Activated CD8-positive, alpha-beta T cell treated with anti-CD3 and anti-CD28 coated beads for 36 hours (primary cell): ENCODE measurements at regions not wholly inside any gene's neighbourhood (a gene's known extent, or its start where the extent isn't known, plus 50 kb on each side); places are given as distances from the start of the nearest gene placed in this dataset.
"Not testable (repeated sequence)": the region's sequence is repeated elsewhere in the genome, so short reads cannot be mapped to it uniquely, and the experiment has no call there.

Experiments
- ATAC-seq: fragments of 200-7000 bp; cut with Tn5 transposase; one replicate; pipeline ENCODE4 v1.10.0; 2021; ENCODE audit warnings: mild to moderate bottlenecking, moderate library complexity
- CTCF ChIA-PET: fragments of 350-600 bp; sonication (Branson Sonifier 250); formaldehyde crosslinking; loops from one replicate; lab custom pipeline; 2021; ENCODE audit warnings: antibody characterized with exemption; lab: Charles Lee
- POLR2A ChIA-PET: fragments of 350-600 bp; sonication (Branson Sonifier 250); formaldehyde crosslinking; loops from one replicate; lab custom pipeline; 2021; ENCODE audit warnings: antibody characterized with exemption; lab: Charles Lee
- DNase-seq: peaks from one replicate; pipeline ENCODE4 v3.0.0-alpha.2; 2020
- H3K27ac Mint-ChIP-seq: one replicate; pipeline ENCODE4 v1.8.0; 2021; ENCODE audit warnings: mild to moderate bottlenecking, mixed read lengths
- H3K27me3 Mint-ChIP-seq: one replicate; pipeline ENCODE4 v1.8.0; 2021; ENCODE audit warnings: mixed read lengths
- H3K36me3 Mint-ChIP-seq: one replicate; pipeline ENCODE4 v1.8.0; 2021; ENCODE audit warnings: low read depth, mixed read lengths
- H3K4me1 Mint-ChIP-seq: one replicate; pipeline ENCODE4 v1.8.0; 2021; ENCODE audit warnings: low read depth, mixed read lengths
- H3K4me3 Mint-ChIP-seq: one replicate; pipeline ENCODE4 v1.8.0; 2021; ENCODE audit warnings: mild to moderate bottlenecking, moderate library complexity, mixed read lengths
- H3K9me3 Mint-ChIP-seq: one replicate; pipeline ENCODE4 v1.8.0; 2021; ENCODE audit warnings: mixed read lengths
- CTCF ChIP-seq: fragments of 200-600 bp; IDR thresholded peaks from one replicate; pipeline ENCODE4 v1.8.0; 2022; ENCODE audit warnings: antibody characterized with exemption, mild to moderate bottlenecking
- intact Hi-C: fragments of 100-400 bp; cut with micrococcal nuclease; formaldehyde crosslinking; loops from one replicate; pipeline ENCODE4 v1.10.0; 2022

GRCh38 chr10:6796231-6796630 lies 216.2 kb upstream of the PRKCQ start:
- no peak for ATAC-seq
- H3K27ac Mint-ChIP-seq, result no peak overlapping the region
- no peak overlapping the region for H3K4me3 Mint-ChIP-seq
- DNase-seq, result no peak
- H3K4me1 Mint-ChIP-seq, result no peaks in the 10 kb centered on the region
- CTCF ChIA-PET, result no interaction called here
- POLR2A ChIA-PET, result no interaction called here
- no peak for TF ChIP-seq CTCF
- H3K36me3 Mint-ChIP-seq, result no peaks in the 10 kb centered on the region
- intact Hi-C loops, result no loop called here
- peaks cover 2% of the 10 kb centered on the region for H3K27me3 Mint-ChIP-seq
- H3K9me3 Mint-ChIP-seq, result no peaks in the 10 kb centered on the region

GRCh38 chr10:6795541-6795940 lies 215.5 kb upstream of the PRKCQ start:
- H3K9me3 Mint-ChIP-seq, result no peaks in the 10 kb centered on the region
- H3K27me3 Mint-ChIP-seq, result peaks cover 2% of the 10 kb centered on the region
- CTCF ChIA-PET, result no interaction called here
- POLR2A ChIA-PET, result no interaction called here
- no peak overlapping the region for H3K27ac Mint-ChIP-seq
- H3K4me1 Mint-ChIP-seq, result no peaks in the 10 kb centered on the region
- no peak for TF ChIP-seq CTCF
- H3K36me3 Mint-ChIP-seq, result no peaks in the 10 kb centered on the region
- no peak overlapping the region for H3K4me3 Mint-ChIP-seq
- intact Hi-C loops, result no loop called here
- DNase-seq (no peak), ATAC-seq (no peak)

GRCh38 chr10:6794841-6795240 lies 214.8 kb upstream of the PRKCQ start:
- ATAC-seq, H3K9me3 Mint-ChIP-seq, H3K36me3 Mint-ChIP-seq, H3K27ac Mint-ChIP-seq, H3K4me3 Mint-ChIP-seq, H3K27me3 Mint-ChIP-seq, POLR2A ChIA-PET, H3K4me1 Mint-ChIP-seq, DNase-seq, intact Hi-C loops: not testable (repeated sequence)
- CTCF ChIA-PET, result interaction anchor here (1.2 kb wide), 1 partner anchor 127 kb away, joined by 3 read pairs; no protein-coding TSS in a partner anchor

GRCh38 chr10:6794441-6794840 lies 214.4 kb upstream of the PRKCQ start:
- H3K27me3 Mint-ChIP-seq, result peaks cover 2% of the 10 kb centered on the region
- no peak overlapping the region for H3K4me3 Mint-ChIP-seq
- H3K4me1 Mint-ChIP-seq, result no peaks in the 10 kb centered on the region
- POLR2A ChIA-PET, result no interaction called here
- no peaks in the 10 kb centered on the region for H3K9me3 Mint-ChIP-seq
- no peak for TF ChIP-seq CTCF
- H3K36me3 Mint-ChIP-seq, result no peaks in the 10 kb centered on the region
- no peak overlapping the region for H3K27ac Mint-ChIP-seq
- intact Hi-C loops, result no loop called here
- CTCF ChIA-PET, result interaction anchor here (1.2 kb wide), 1 partner anchor 127 kb away, joined by 3 read pairs; no protein-coding TSS in a partner anchor
- ATAC-seq (no peak), DNase-seq (no peak)

GRCh38 chr10:6788731-6789130 lies 208.7 kb upstream of the PRKCQ start:
- H3K9me3 Mint-ChIP-seq, result no peaks in the 10 kb centered on the region
- ATAC-seq, result no peak
- H3K27me3 Mint-ChIP-seq, result peaks cover 6% of the 10 kb centered on the region
- DNase-seq, result no peak
- H3K27ac Mint-ChIP-seq, result no peak overlapping the region
- intact Hi-C loops, result no loop called here
- ChIA-PET CTCF (no interaction called here), POLR2A (no interaction called here)
- TF ChIP-seq CTCF, result no peak
- H3K36me3 Mint-ChIP-seq, result no peaks in the 10 kb centered on the region
- H3K4me3 Mint-ChIP-seq, result no peak overlapping the region
- H3K4me1 Mint-ChIP-seq, result no peaks in the 10 kb centered on the region

- ATAC-seq (no peak), DNase-seq (no peak)
- POLR2A ChIA-PET, result no interaction called here
- Mint-ChIP-seq H3K36me3 (no peaks in the 10 kb centered on the region), H3K9me3 (no peaks in the 10 kb centered on the region), H3K4me1 (no peaks in the 10 kb centered on the region), H3K27ac (no peak overlapping the region), H3K4me3 (no peak overlapping the region), H3K27me3 (peaks cover 9% of the 10 kb centered on the region)
- CTCF ChIA-PET, result no interaction called here
- intact Hi-C loops, result no loop called here
- no peak for TF ChIP-seq CTCF
Observed at GRCh38 chr10:6788231-6788630, 208.2 kb upstream of the PRKCQ start.
